IMR-90 (cell line): ENCODE measurements at regions not wholly inside any gene's neighbourhood (a gene's known extent, or its start where the extent isn't known, plus 50 kb on each side); places are given as distances from the start of the nearest gene placed in this dataset.

Experiments used
- ATAC-seq: fragments of 200-7000 bp; cut with Tn5 transposase; 2 replicates; pipeline ENCODE4 v1.9.1; 2020; ENCODE audit warnings: low read depth, mild to moderate bottlenecking, moderate library complexity
- BruUV-seq: library from RNA; stranded (reverse); fragments of 400-500 nt; replicated peaks from 2 replicates; lab custom pipeline; 2021; lab: Mats Ljungman, UMichigan
- CTCF ChIA-PET: fragments of 300-600 bp; formaldehyde crosslinking; extraction: SDS; loops from one replicate; lab custom pipeline; 2021; ENCODE audit warnings: antibody characterized with exemption; lab: Yijun Ruan, JAX
- POLR2A ChIA-PET: fragments of 300-600 bp; sonication (Branson Sonifier 250); formaldehyde crosslinking; loops from one replicate; lab custom pipeline; 2022; ENCODE audit warnings: antibody characterized with exemption; ENCODE audit not compliant: unreplicated experiment; lab: Charles Lee
- DNase-seq: peaks from one replicate; pipeline ENCODE4 v3.0.0; 2013
- H2AFZ ChIP-seq: replicated peaks from 2 replicates; pipeline ENCODE3; 2013; ENCODE audit warnings: low read length, mild to moderate bottlenecking; ENCODE audit not compliant: poor library complexity
- H2AK5ac ChIP-seq: 2 replicates; pipeline ENCODE4 v1.6.1; 2013; ENCODE audit warnings: low read depth, low read length, inconsistent platforms
- H2AK9ac ChIP-seq: replicated peaks from 2 replicates; pipeline ENCODE3; 2013; ENCODE audit warnings: mild to moderate bottlenecking, low read depth, low read length, moderate library complexity; ENCODE audit not compliant: poor library complexity
- H2BK120ac ChIP-seq: 2 replicates; pipeline ENCODE4 v1.6.1; 2013; ENCODE audit warnings: low read depth, low read length, inconsistent platforms
- H2BK15ac ChIP-seq: 3 replicates; pipeline ENCODE4 v1.6.1; 2013; ENCODE audit warnings: low read depth, low read length, inconsistent platforms
- H2BK20ac ChIP-seq: 2 replicates; pipeline ENCODE4 v1.6.1; 2013; ENCODE audit warnings: low read depth, mild to moderate bottlenecking, inconsistent platforms, low read length, moderate library complexity
- H2BK5ac ChIP-seq: 2 replicates; pipeline ENCODE4 v1.6.1; 2013; ENCODE audit warnings: mild to moderate bottlenecking, low read depth, low read length, inconsistent platforms; ENCODE audit not compliant: poor library complexity, severe bottlenecking
- H3K14ac ChIP-seq: replicated peaks from 2 replicates; pipeline ENCODE4 v1.6.1; 2013; ENCODE audit warnings: low read depth, low read length, inconsistent platforms
- H3K18ac ChIP-seq: 2 replicates; pipeline ENCODE4 v1.6.1; 2013; ENCODE audit warnings: low read depth, low read length, control low read depth
- H3K23ac ChIP-seq: 2 replicates; pipeline ENCODE4 v1.6.1; 2013; ENCODE audit warnings: low read depth, low read length, inconsistent platforms
- H3K27ac ChIP-seq: 2 replicates; pipeline ENCODE4 v1.5.1; 2013; ENCODE audit warnings: mild to moderate bottlenecking, control low read depth, low read length; ENCODE audit not compliant: insufficient read depth
- H3K27me3 ChIP-seq: 2 replicates; pipeline ENCODE4 v1.6.1; 2013; ENCODE audit warnings: low read length; ENCODE audit not compliant: control insufficient read depth, insufficient read depth
- H3K36me3 ChIP-seq: 2 replicates; pipeline ENCODE4 v1.6.1; 2013; ENCODE audit warnings: low read length, mixed read lengths; ENCODE audit not compliant: control insufficient read depth, insufficient read depth
- H3K4ac ChIP-seq: 2 replicates; pipeline ENCODE4 v1.6.1; 2013; ENCODE audit warnings: low read depth, low read length, inconsistent platforms
- H3K4me1 ChIP-seq: 2 replicates; pipeline ENCODE4 v1.6.1; 2013; ENCODE audit warnings: low read length, mixed read lengths; ENCODE audit not compliant: control insufficient read depth, insufficient read depth
- H3K4me2 ChIP-seq: 2 replicates; pipeline ENCODE4 v1.6.1; 2013; ENCODE audit warnings: low read depth, mild to moderate bottlenecking, control low read depth, low read length, moderate library complexity
- H3K4me3 ChIP-seq: 2 replicates; pipeline ENCODE4 v1.5.1; 2013; ENCODE audit warnings: low read depth, mild to moderate bottlenecking, control low read depth, low read length, moderate library complexity; ENCODE audit not compliant: insufficient read depth
- H3K56ac ChIP-seq: 2 replicates; pipeline ENCODE4 v1.6.1; 2013; ENCODE audit warnings: low read length, inconsistent platforms; ENCODE audit not compliant: insufficient read depth; ENCODE audit errors: extremely low read depth
- H3K79me1 ChIP-seq, 2 experiments: 2 replicates each; pipeline ENCODE4 v1.6.1; 2013; ENCODE audit warnings: low read length in 2 of 2, inconsistent platforms in 1 of 2, low read depth in 1 of 2
- H3K9ac ChIP-seq: 2 replicates; pipeline ENCODE4 v1.6.1; 2013; ENCODE audit warnings: low read depth, low read length, control low read depth
- H3K9me1 ChIP-seq: 2 replicates; pipeline ENCODE4 v1.6.1; 2013; ENCODE audit warnings: low read length, inconsistent platforms; ENCODE audit not compliant: insufficient read depth
- H3K9me3 ChIP-seq: 2 replicates; pipeline ENCODE4 v1.6.1; 2013; ENCODE audit warnings: low read length; ENCODE audit not compliant: control insufficient read depth, insufficient read depth
- H4K20me1 ChIP-seq: 2 replicates; pipeline ENCODE4 v1.6.1; 2013; ENCODE audit warnings: low read length, inconsistent platforms; ENCODE audit not compliant: insufficient read depth
- H4K5ac ChIP-seq: 2 replicates; pipeline ENCODE4 v1.6.1; 2013; ENCODE audit warnings: mild to moderate bottlenecking, low read depth, low read length, control low read depth
- H4K8ac ChIP-seq, 2 experiments: 2 replicates each; pipeline ENCODE4 v1.6.1; 2013; ENCODE audit warnings: low read depth in 2 of 2, low read length in 2 of 2, control low read depth in 1 of 2, inconsistent platforms in 1 of 2
- H4K91ac ChIP-seq: 2 replicates; pipeline ENCODE4 v1.6.1; 2013; ENCODE audit warnings: low read depth, low read length, inconsistent platforms; ENCODE audit not compliant: insufficient read depth
- BHLHE40 ChIP-seq: fragments of 150-350 bp; IDR thresholded peaks from 2 replicates; pipeline ENCODE4 v1.6.1; 2016; ENCODE audit warnings: mild to moderate bottlenecking, low read depth, low read length
- CEBPB ChIP-seq: IDR thresholded peaks from 2 replicates; pipeline ENCODE4 v1.6.1; 2012; ENCODE audit warnings: low read depth, low read length, improper control_type of control experiment
- CHD1 ChIP-seq: IDR thresholded peaks from 2 replicates; pipeline ENCODE4 v1.6.1; 2012; ENCODE audit warnings: low read depth, low read length, improper control_type of control experiment
- CTCF ChIP-seq: conservative IDR thresholded peaks from 2 replicates; pipeline ENCODE4 v1.5.1; 2012; ENCODE audit warnings: mild to moderate bottlenecking, low read depth, low read length, improper control_type of control experiment
- ELK1 ChIP-seq: fragments of 150-350 bp; IDR thresholded peaks from 2 replicates; pipeline ENCODE4 v1.6.1; 2016; ENCODE audit warnings: low read depth, mild to moderate bottlenecking, low read length, moderate library complexity, borderline replicate concordance
- FOS ChIP-seq: fragments of 150-350 bp; IDR thresholded peaks from 2 replicates; pipeline ENCODE4 v1.6.1; 2016; ENCODE audit warnings: low read depth, low read length
- MAFK ChIP-seq: IDR thresholded peaks from 2 replicates; pipeline ENCODE4 v1.6.1; 2012; ENCODE audit warnings: low read depth, low read length, improper control_type of control experiment
- MAZ ChIP-seq: IDR thresholded peaks from 2 replicates; pipeline ENCODE4 v1.6.1; 2012; ENCODE audit warnings: low read depth, mild to moderate bottlenecking, low read length, improper control_type of control experiment, moderate library complexity, borderline replicate concordance
- MXI1 ChIP-seq: IDR thresholded peaks from 2 replicates; pipeline ENCODE4 v1.6.1; 2012; ENCODE audit warnings: low read depth, mild to moderate bottlenecking, low read length, moderate library complexity, borderline replicate concordance
- NFE2L2 ChIP-seq: fragments of 150-350 bp; IDR thresholded peaks from 2 replicates; pipeline ENCODE4 v1.6.1; 2016; ENCODE audit warnings: low read depth, mild to moderate bottlenecking, low read length
- POLR2A ChIP-seq: IDR thresholded peaks from 2 replicates; pipeline ENCODE4 v1.6.1; 2012; ENCODE audit warnings: mild to moderate bottlenecking, low read depth, low read length
- RAD21 ChIP-seq: IDR thresholded peaks from 2 replicates; pipeline ENCODE4 v1.6.1; 2012; ENCODE audit warnings: low read length, improper control_type of control experiment
- RCOR1 ChIP-seq: IDR thresholded peaks from 2 replicates; pipeline ENCODE4 v1.6.1; 2012; ENCODE audit warnings: mild to moderate bottlenecking, low read length, improper control_type of control experiment; ENCODE audit not compliant: insufficient replicate concordance
- RFX5 ChIP-seq: IDR thresholded peaks from 2 replicates; pipeline ENCODE4 v1.8.0; 2012; ENCODE audit warnings: low read depth, mild to moderate bottlenecking, low read length, moderate library complexity
- SMC3 ChIP-seq: fragments of 150-350 bp; IDR thresholded peaks from 2 replicates; pipeline ENCODE4 v1.6.1; 2016; ENCODE audit warnings: low read depth, mild to moderate bottlenecking, antibody characterized with exemption, low read length, moderate library complexity
- USF2 ChIP-seq: fragments of 150-350 bp; IDR thresholded peaks from 2 replicates; pipeline ENCODE4 v1.6.1; 2017; ENCODE audit warnings: mild to moderate bottlenecking, antibody characterized with exemption, low read length, low read depth
- WGBS, 2 experiments: methylation state at CpG; one replicate each; pipeline versions ENCODE4 v1.1.5 to v1.1.7; 2013; ENCODE audit warnings: missing lambda C conversion rate in 2 of 2; ENCODE audit not compliant: insufficient read length in 1 of 2; ENCODE audit errors: extremely low coverage in 2 of 2; 5-methylcytosine and 5-hydroxymethylcytosine counted together
- dilution Hi-C: fragments of 300-500 bp; cut with HindIII; formaldehyde crosslinking; loops from one replicate; pipeline ENCODE4 v1.14.3; 2018; ENCODE audit warnings: low sequenced_read_pairs; ENCODE audit not compliant: unreplicated experiment
- in situ Hi-C: fragments of 300-500 bp; cut with MboI; formaldehyde crosslinking; loops from 3 replicates; pipeline ENCODE4 v1.14.3; 2019; ENCODE audit warnings: low sequenced_read_pairs, inconsistent platforms, mixed read lengths
- intact Hi-C: fragments of 100-400 bp; cut with micrococcal nuclease; formaldehyde crosslinking; loops from 2 replicates; pipeline ENCODE4 v1.10.0; 2022

- no peak for DNase-seq
- Histone ChIP-seq H3K23ac (no peak overlapping the region), H2AFZ (no peak overlapping the region), H2BK15ac (no peak overlapping the region), H4K20me1 (no peaks in the 10 kb centered on the region), H2AK9ac (no peak overlapping the region), H3K14ac (no peak overlapping the region), H3K27me3 (no peaks in the 10 kb centered on the region), H3K9ac (no peak overlapping the region), H3K4me2 (no peak overlapping the region), H3K9me1 (no peaks in the 10 kb centered on the region), H2BK120ac (no peak overlapping the region), H4K8ac (no peak overlapping the region), H3K18ac (no peak overlapping the region), H4K5ac (no peak overlapping the region), H3K4ac (no peak overlapping the region), H3K56ac (no peak overlapping the region), H2AK5ac (no peak overlapping the region), H3K4me1 (no peaks in the 10 kb centered on the region), H2BK20ac (no peak overlapping the region), H2BK5ac (no peak overlapping the region), H3K4me3 (no peak overlapping the region), H3K9me3 (no peaks in the 10 kb centered on the region), H3K79me1 (no peaks in the 10 kb centered on the region), H4K91ac (no peak overlapping the region), H3K36me3 (no peaks in the 10 kb centered on the region), H3K27ac (no peak overlapping the region)
- ChIA-PET POLR2A (no interaction called here), CTCF (no interaction called here)
- dilution Hi-C loops: no loop called here
- WGBS, 2 experiments: no CpG with 5 or more reads among the region's 4 CpGs
- in situ Hi-C loops: loop anchor here (25.0 kb wide), 1 partner anchor 252 kb away; no protein-coding TSS in a partner anchor
- TF ChIP-seq CEBPB (no peak), RAD21 (no peak), FOS (no peak), MAFK (no peak), RCOR1 (no peak), POLR2A (no peak), ELK1 (no peak), SMC3 (no peak), MXI1 (no peak), RFX5 (no peak), CTCF (no peak), BHLHE40 (no peak), CHD1 (no peak), NFE2L2 (no peak), USF2 (no peak), MAZ (no peak)
- no TSS peak for BruUV-seq
- intact Hi-C loops: no loop called here
- ATAC-seq: no peak
These were observed 157.4 kb downstream of the CAAP1 start for GRCh38 chr9:26735160-26735559.
